Mesendoderm (in vitro differentiated cells): ENCODE measurements at regions not wholly inside any gene's neighbourhood (a gene's known extent, or its start where the extent isn't known, plus 50 kb on each side); places are given as distances from the start of the nearest gene placed in this dataset.
A peak's percentile ranks its signal among the peaks of the same experiment; 100 is the strongest.

ENCODE experiments used
- DNase-seq: peaks from one replicate; pipeline ENCODE4 v3.0.0; 2013
- H2AK5ac ChIP-seq: 2 replicates; pipeline ENCODE4 v1.6.1; 2013; ENCODE audit warnings: low read length, inconsistent platforms
- H2BK120ac ChIP-seq: 2 replicates; pipeline ENCODE4 v1.6.1; 2013; ENCODE audit warnings: low read depth, mild to moderate bottlenecking, low read length, moderate library complexity, mixed read lengths
- H2BK15ac ChIP-seq: replicated peaks from 2 replicates; pipeline ENCODE4 v1.6.1; 2013; ENCODE audit warnings: low read depth, mild to moderate bottlenecking, moderate library complexity
- H2BK5ac ChIP-seq: 2 replicates; pipeline ENCODE4 v1.6.1; 2013; ENCODE audit warnings: low read length, inconsistent platforms
- H3K18ac ChIP-seq: 2 replicates; pipeline ENCODE4 v1.6.1; 2013; ENCODE audit warnings: mild to moderate bottlenecking, low read length, mixed read lengths
- H3K23ac ChIP-seq: one replicate; pipeline ENCODE4 v1.6.1; 2013; ENCODE audit warnings: low read length
- H3K27ac ChIP-seq: 2 replicates; pipeline ENCODE4 v1.5.1; 2013; ENCODE audit warnings: low read depth, mild to moderate bottlenecking, inconsistent platforms, low read length, moderate library complexity
- H3K27me3 ChIP-seq: 2 replicates; pipeline ENCODE4 v1.6.1; 2013; ENCODE audit warnings: low read length, control low read depth, mild to moderate bottlenecking, inconsistent platforms; ENCODE audit not compliant: insufficient read depth, poor library complexity
- H3K36me3 ChIP-seq: 2 replicates; pipeline ENCODE4 v1.6.1; 2013; ENCODE audit warnings: low read length, inconsistent platforms; ENCODE audit not compliant: control insufficient read depth, insufficient read depth
- H3K4ac ChIP-seq: one replicate; pipeline ENCODE4 v1.6.1; 2013; ENCODE audit warnings: low read depth, mild to moderate bottlenecking, low read length, moderate library complexity
- H3K4me1 ChIP-seq: 2 replicates; pipeline ENCODE4 v1.6.1; 2013; ENCODE audit warnings: low read depth, low read length, inconsistent platforms; ENCODE audit not compliant: control insufficient read depth
- H3K4me2 ChIP-seq: 2 replicates; pipeline ENCODE4 v1.6.1; 2013; ENCODE audit warnings: low read length
- H3K4me3 ChIP-seq: 2 replicates; pipeline ENCODE4 v1.5.1; 2013; ENCODE audit warnings: mild to moderate bottlenecking, low read length
- H3K56ac ChIP-seq: one replicate; pipeline ENCODE4 v1.6.1; 2013; ENCODE audit warnings: low read length
- H3K79me1 ChIP-seq: 2 replicates; pipeline ENCODE4 v1.6.1; 2013; ENCODE audit warnings: low read length, inconsistent platforms
- H3K79me2 ChIP-seq: 2 replicates; pipeline ENCODE4 v1.6.1; 2013; ENCODE audit warnings: mild to moderate bottlenecking, low read length; ENCODE audit not compliant: control insufficient read depth, insufficient read depth
- H3K9ac ChIP-seq: 2 replicates; pipeline ENCODE4 v1.6.1; 2013; ENCODE audit warnings: low read length, inconsistent platforms
- H4K5ac ChIP-seq: one replicate; pipeline ENCODE4 v1.6.1; 2013; ENCODE audit warnings: low read length
- H4K8ac ChIP-seq: one replicate; pipeline ENCODE4 v1.6.1; 2013; ENCODE audit warnings: low read depth, mild to moderate bottlenecking, control low read depth, low read length, moderate library complexity
- WGBS: extraction: QIAGEN DNeasy Blood & Tissue Kit; methylation state at CpG from one replicate; pipeline ENCODE4 v1.1.7; 2013; ENCODE audit warnings: low lambda C conversion rate, missing lambda C conversion rate; ENCODE audit not compliant: insufficient coverage; ENCODE audit errors: extremely low coverage; 5-methylcytosine and 5-hydroxymethylcytosine counted together

DNA sequence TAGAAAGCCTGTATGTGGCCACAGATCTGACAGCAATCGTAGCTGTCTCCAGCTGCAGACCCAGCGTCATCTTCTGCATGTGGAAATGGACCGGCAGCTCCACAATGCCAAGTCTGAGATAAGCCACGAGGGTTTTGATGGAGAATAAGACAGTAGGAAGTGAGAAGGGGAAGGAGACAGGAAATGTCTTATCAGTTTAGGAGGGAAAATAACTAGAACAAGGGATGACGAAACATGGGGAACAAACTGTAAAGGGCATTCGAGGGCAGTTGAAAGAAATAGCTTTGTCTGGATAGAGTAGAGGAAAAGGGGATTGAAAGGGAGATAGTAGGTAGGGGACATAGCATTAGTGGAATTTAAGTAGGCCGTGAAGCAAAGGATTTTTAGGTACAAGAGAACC, 74.0 kb upstream of the CTTNBP2NL start:
- no peak for DNase-seq
- Histone ChIP-seq H2AK5ac (no peak overlapping the region), H4K5ac (no peak overlapping the region), H3K18ac (no peak overlapping the region), H2BK15ac (no peak overlapping the region), H4K8ac (no peak overlapping the region), H3K79me2 (no peaks in the 10 kb centered on the region), H3K4ac (no peak overlapping the region), H3K79me1 (no peaks in the 10 kb centered on the region), H3K36me3 (no peaks in the 10 kb centered on the region), H3K4me2 (no peak overlapping the region), H2BK5ac (no peak overlapping the region), H3K23ac (no peak overlapping the region), H3K27me3 (no peaks in the 10 kb centered on the region), H3K27ac (no peak overlapping the region), H3K4me1 (no peaks in the 10 kb centered on the region), H3K56ac (no peak overlapping the region), H3K4me3 (no peak overlapping the region), H2BK120ac (no peak overlapping the region), H3K9ac (no peak overlapping the region)
- WGBS = no CpG with 5 or more reads among the region's 7 CpGs

DNA sequence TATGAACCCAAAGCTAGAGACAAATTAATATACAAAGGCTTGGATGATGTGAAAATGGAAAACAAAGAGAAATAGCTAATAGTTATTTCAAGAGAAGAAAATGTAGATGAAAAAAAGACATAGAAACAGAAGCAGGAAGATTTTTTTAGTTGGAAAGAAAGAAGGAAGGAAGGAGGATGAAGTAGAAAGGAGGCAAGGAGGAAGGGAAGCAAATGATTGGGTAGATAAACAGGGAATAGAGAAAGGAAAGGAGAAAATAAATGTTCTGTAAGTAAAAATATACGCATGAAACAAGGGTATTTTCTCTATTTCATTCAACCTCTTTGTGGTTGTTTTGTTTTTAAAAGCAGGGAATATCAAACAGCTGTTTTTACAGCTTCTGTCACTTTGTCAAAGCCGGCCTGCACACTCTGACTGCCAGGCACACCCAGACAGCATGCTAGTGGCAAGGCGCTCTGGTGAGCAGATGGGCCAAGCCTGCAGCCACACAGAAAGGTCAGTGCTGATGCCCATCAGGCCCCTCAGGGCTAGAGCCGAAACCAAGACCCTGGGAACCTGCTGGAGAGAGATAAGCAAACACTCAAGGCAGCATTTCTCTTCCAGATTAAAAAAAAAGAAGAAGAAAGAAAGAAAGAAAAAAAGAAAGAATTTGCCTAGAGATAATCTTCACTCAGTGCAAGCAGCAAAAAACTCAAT, 72.9 kb upstream of the CTTNBP2NL start:
- Histone ChIP-seq H3K23ac (no peak overlapping the region), H2BK15ac (no peak overlapping the region), H3K18ac (no peak overlapping the region), H3K4me2 (no peak overlapping the region), H4K5ac (no peak overlapping the region), H2BK120ac (no peak overlapping the region), H3K27ac (no peak overlapping the region), H3K4me1 (no peaks in the 10 kb centered on the region), H3K4ac (no peak overlapping the region), H2AK5ac (no peak overlapping the region), H3K79me1 (no peaks in the 10 kb centered on the region), H3K4me3 (no peak overlapping the region), H3K36me3 (no peaks in the 10 kb centered on the region), H3K79me2 (no peaks in the 10 kb centered on the region), H4K8ac (no peak overlapping the region), H3K9ac (no peak overlapping the region), H2BK5ac (no peak overlapping the region), H3K56ac (no peak overlapping the region), H3K27me3 (no peaks in the 10 kb centered on the region)
- no peak for DNase-seq
- WGBS = no CpG with 5 or more reads among the region's 4 CpGs

DNA sequence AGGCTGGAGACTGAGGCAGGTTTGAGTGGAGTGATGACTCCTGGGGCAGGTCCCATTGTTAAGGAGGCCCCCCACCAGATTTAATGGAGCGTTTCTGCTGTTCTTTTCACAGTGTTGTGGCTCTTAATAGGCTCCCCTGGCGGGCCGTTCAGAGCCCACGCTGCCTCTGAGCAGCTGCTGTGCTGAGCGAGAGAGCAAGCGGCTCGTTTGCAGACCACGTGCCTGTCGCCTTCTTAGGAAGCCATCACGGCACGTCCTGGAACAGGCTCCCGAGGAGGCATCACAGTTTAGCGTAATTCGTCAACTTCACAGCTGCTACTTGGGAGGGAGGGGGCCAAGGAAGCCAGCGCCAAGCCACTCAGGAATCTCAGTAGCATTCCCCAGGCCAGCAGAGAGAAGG, 70.5 kb upstream of the CTTNBP2NL start:
- no peak overlapping the region for H3K9ac ChIP-seq
- no peaks in the 10 kb centered on the region for H3K79me2 ChIP-seq
- no peak overlapping the region for H4K8ac ChIP-seq
- H3K4ac ChIP-seq = no peak overlapping the region
- no peak overlapping the region for H3K56ac ChIP-seq
- H2AK5ac ChIP-seq = no peak overlapping the region
- H3K18ac ChIP-seq = no peak overlapping the region
- H3K23ac ChIP-seq = no peak overlapping the region
- H3K4me3 ChIP-seq = no peak overlapping the region
- H3K27ac ChIP-seq = no peak overlapping the region
- no peak overlapping the region for H4K5ac ChIP-seq
- no peaks in the 10 kb centered on the region for H3K79me1 ChIP-seq
- H3K4me2 ChIP-seq = no peak overlapping the region
- H2BK15ac ChIP-seq = no peak overlapping the region
- no peaks in the 10 kb centered on the region for H3K36me3 ChIP-seq
- WGBS = no CpG with 5 or more reads among the region's 15 CpGs
- H3K27me3 ChIP-seq = no peaks in the 10 kb centered on the region
- no peak overlapping the region for H2BK5ac ChIP-seq
- DNase-seq = peak; percentile 75
- H3K4me1 ChIP-seq = no peaks in the 10 kb centered on the region
- no peak overlapping the region for H2BK120ac ChIP-seq

DNA sequence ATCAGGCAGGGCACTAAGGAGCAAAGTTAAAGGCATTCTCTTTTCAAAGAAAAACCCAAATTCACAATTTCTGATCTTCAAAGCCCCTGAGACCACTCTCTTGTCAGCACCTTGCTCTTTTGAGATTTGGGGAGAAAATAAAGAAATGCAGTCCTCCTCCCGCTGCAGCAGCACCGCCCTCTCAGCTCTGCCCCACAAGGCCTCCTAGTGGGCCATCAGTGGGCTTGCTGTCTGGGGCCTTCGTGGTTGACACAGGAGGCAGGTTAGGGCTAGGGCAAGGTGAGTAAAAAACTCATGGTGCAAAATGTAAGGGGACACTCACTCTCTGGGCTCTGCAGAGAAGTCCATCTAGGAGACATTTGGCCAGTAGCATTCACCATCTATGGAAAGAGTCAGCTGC, 67.4 kb upstream of the CTTNBP2NL start:
- H3K9ac ChIP-seq = no peak overlapping the region
- no peak overlapping the region for H2BK120ac ChIP-seq
- H4K5ac ChIP-seq = no peak overlapping the region
- no peak overlapping the region for H3K27ac ChIP-seq
- H3K79me2 ChIP-seq = no peaks in the 10 kb centered on the region
- H3K4me1 ChIP-seq = no peaks in the 10 kb centered on the region
- H2BK5ac ChIP-seq = no peak overlapping the region
- H3K4me2 ChIP-seq = no peak overlapping the region
- H3K56ac ChIP-seq = no peak overlapping the region
- H3K27me3 ChIP-seq = no peaks in the 10 kb centered on the region
- no peak overlapping the region for H3K4me3 ChIP-seq
- no peak overlapping the region for H3K23ac ChIP-seq
- H3K4ac ChIP-seq = no peak overlapping the region
- no CpG with 5 or more reads among the region's 3 CpGs for WGBS
- H4K8ac ChIP-seq = no peak overlapping the region
- no peak overlapping the region for H3K18ac ChIP-seq
- no peaks in the 10 kb centered on the region for H3K79me1 ChIP-seq
- no peak overlapping the region for H2BK15ac ChIP-seq
- H3K36me3 ChIP-seq = no peaks in the 10 kb centered on the region
- H2AK5ac ChIP-seq = no peak overlapping the region
- DNase-seq = no peak

DNA sequence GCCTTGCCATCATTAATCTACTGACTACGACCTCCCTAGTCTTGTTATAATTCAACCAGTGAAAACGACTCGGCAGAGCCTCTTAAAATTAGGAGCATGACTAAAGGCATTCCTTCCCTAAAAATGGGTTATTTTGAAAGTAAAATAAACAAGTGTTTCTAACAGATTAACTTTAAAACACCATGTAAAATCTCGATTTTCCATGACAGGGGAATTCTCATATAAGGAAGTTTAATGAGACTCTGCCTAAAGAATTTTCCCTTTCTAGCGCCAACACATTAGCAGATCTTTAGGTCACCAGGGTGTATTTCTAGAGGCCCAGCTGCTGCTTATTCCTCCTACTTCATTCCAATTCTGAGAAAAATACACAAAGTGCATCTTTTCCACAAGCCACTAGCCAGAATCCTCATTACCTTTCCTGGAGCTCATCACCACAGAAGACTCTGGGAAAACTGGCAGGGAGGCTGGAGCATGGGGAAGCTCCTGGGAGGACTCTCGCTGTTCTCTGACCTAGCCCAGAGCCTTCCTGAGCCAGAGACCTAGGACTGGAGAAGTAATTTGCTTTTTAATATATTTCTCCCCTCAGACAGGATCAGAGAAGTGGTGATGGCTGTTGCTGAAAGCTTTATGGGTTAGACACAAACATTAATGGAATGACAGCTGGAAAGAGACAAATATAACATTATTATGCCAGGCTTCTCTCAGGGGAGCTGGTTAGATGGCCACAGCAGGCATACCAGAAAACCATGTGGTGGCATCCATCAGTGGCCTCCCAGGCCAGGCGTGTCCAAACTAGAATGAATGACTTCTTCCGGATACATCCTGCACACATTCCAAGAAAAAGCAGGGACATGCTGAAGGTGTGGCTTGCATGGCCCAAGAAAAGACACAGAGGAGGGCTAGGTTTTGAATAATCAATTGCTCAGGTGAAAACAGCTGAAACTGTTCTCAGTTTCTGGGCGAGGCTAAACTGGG, 63.6 kb upstream of the CTTNBP2NL start:
- H3K4ac ChIP-seq = no peak overlapping the region
- H3K27ac ChIP-seq = no peak overlapping the region
- no peaks in the 10 kb centered on the region for H3K79me1 ChIP-seq
- no peaks in the 10 kb centered on the region for H3K4me1 ChIP-seq
- H3K36me3 ChIP-seq = no peaks in the 10 kb centered on the region
- H3K56ac ChIP-seq = no peak overlapping the region
- H2BK120ac ChIP-seq = no peak overlapping the region
- no peaks in the 10 kb centered on the region for H3K27me3 ChIP-seq
- H3K4me2 ChIP-seq = no peak overlapping the region
- H3K18ac ChIP-seq = no peak overlapping the region
- no peak overlapping the region for H2BK5ac ChIP-seq
- H3K23ac ChIP-seq = no peak overlapping the region
- no peaks in the 10 kb centered on the region for H3K79me2 ChIP-seq
- no peak overlapping the region for H4K5ac ChIP-seq
- no peak overlapping the region for H2AK5ac ChIP-seq
- no peak for DNase-seq
- H4K8ac ChIP-seq = no peak overlapping the region
- no CpG with 5 or more reads among the region's 9 CpGs for WGBS
- no peak overlapping the region for H3K4me3 ChIP-seq
- H2BK15ac ChIP-seq = no peak overlapping the region
- H3K9ac ChIP-seq = no peak overlapping the region
